ENCODE measurements at regions not wholly inside any gene's neighbourhood (a gene's known extent, or its start where the extent isn't known, plus 50 kb on each side); places are given as distances from the start of the nearest gene placed in this dataset.

GRCh38 chr14:22508150-22508457 lies 80.9 kb downstream of the DAD1 start:
- no peak overlapping the region for H3K4me3 ChIP-seq (ENCODE audit: control insufficient read depth, low read depth, low read length)
- no peak for TF ChIP-seq CTCF (conservative IDR thresholded peaks at IDR 0.05; ENCODE audit: control insufficient read depth, insufficient read depth, low read depth, low read length)
- no peak for DNase-seq (ENCODE audit: low read depth)

- TF ChIP-seq CTCF (conservative IDR thresholded peaks at IDR 0.05; ENCODE audit: control insufficient read depth, insufficient read depth, low read depth, low read length) = no peak
- DNase-seq (ENCODE audit: low read depth) = no peak
- no peak overlapping the region for H3K4me3 ChIP-seq (ENCODE audit: control insufficient read depth, low read depth, low read length)
These were observed 82.2 kb downstream of the DAD1 start for GRCh38 chr14:22506778-22507351.

- no peak for TF ChIP-seq CTCF (conservative IDR thresholded peaks at IDR 0.05; ENCODE audit: control insufficient read depth, insufficient read depth, low read depth, low read length)
- no peak for DNase-seq (ENCODE audit: low read depth)
- no peak overlapping the region for H3K4me3 ChIP-seq (ENCODE audit: control insufficient read depth, low read depth, low read length)
These were observed 82.7 kb downstream of the DAD1 start for GRCh38 chr14:22506378-22506710.

- H3K4me3 ChIP-seq (ENCODE audit: control insufficient read depth, low read depth, low read length) = no peak overlapping the region
- no peak for DNase-seq (ENCODE audit: low read depth)
- TF ChIP-seq CTCF (conservative IDR thresholded peaks at IDR 0.05; ENCODE audit: control insufficient read depth, insufficient read depth, low read depth, low read length) = no peak
These were observed 83.2 kb downstream of the DAD1 start for GRCh38 chr14:22505697-22506377.

- no peak overlapping the region for H3K4me3 ChIP-seq (ENCODE audit: control insufficient read depth, low read depth, low read length)
- DNase-seq (ENCODE audit: low read depth) = no peak
- no peak for TF ChIP-seq CTCF (conservative IDR thresholded peaks at IDR 0.05; ENCODE audit: control insufficient read depth, insufficient read depth, low read depth, low read length)
These were observed 83.7 kb downstream of the DAD1 start for GRCh38 chr14:22505309-22505696.

- no peak for TF ChIP-seq CTCF (conservative IDR thresholded peaks at IDR 0.05; ENCODE audit: control insufficient read depth, insufficient read depth, low read depth, low read length)
- no peak overlapping the region for H3K4me3 ChIP-seq (ENCODE audit: control insufficient read depth, low read depth, low read length)
- DNase-seq (ENCODE audit: low read depth) = no peak
These were observed 86.5 kb downstream of the DAD1 start for GRCh38 chr14:22502551-22502950.

- TF ChIP-seq CTCF (conservative IDR thresholded peaks at IDR 0.05; ENCODE audit: control insufficient read depth, insufficient read depth, low read depth, low read length) = no peak
These were observed 87.0 kb downstream of the DAD1 start for GRCh38 chr14:22502007-22502406.

More at GRCh38 chr14:22502007-22502406, 87.0 kb downstream of the DAD1 start:
- H3K4me3 ChIP-seq (ENCODE audit: control insufficient read depth, low read depth, low read length) = no peak overlapping the region
- no peak for DNase-seq (ENCODE audit: low read depth)
